Kidney epithelial cell (primary cell): ENCODE measurements at regions not wholly inside any gene's neighbourhood (a gene's known extent, or its start where the extent isn't known, plus 50 kb on each side); places are given as distances from the start of the nearest gene placed in this dataset.

Experiments
- DNase-seq: peaks from one replicate; pipeline ENCODE4 v3.0.0-alpha.2; 2010; ENCODE audit warnings: low read depth
- H3K27me3 ChIP-seq: 2 replicates; pipeline ENCODE4 v1.6.0; 2011; ENCODE audit warnings: low read length; ENCODE audit not compliant: control insufficient read depth, insufficient read depth
- H3K36me3 ChIP-seq: 2 replicates; pipeline ENCODE4 v1.5.1; 2011; ENCODE audit warnings: low read length; ENCODE audit not compliant: control insufficient read depth, insufficient read depth
- H3K4me3 ChIP-seq: 2 replicates; pipeline ENCODE4 v1.5.1; 2011; ENCODE audit warnings: low read depth, mild to moderate bottlenecking, control low read depth, low read length
- TF ChIP-seq, protein P1 (sequence below): IDR thresholded peaks from 2 replicates; pipeline ENCODE4 v1.5.1; 2011; ENCODE audit warnings: mild to moderate bottlenecking, moderate library complexity, low read length, control low read depth, inconsistent platforms; ENCODE audit not compliant: insufficient read depth, poor library complexity, severe bottlenecking

DNA sequence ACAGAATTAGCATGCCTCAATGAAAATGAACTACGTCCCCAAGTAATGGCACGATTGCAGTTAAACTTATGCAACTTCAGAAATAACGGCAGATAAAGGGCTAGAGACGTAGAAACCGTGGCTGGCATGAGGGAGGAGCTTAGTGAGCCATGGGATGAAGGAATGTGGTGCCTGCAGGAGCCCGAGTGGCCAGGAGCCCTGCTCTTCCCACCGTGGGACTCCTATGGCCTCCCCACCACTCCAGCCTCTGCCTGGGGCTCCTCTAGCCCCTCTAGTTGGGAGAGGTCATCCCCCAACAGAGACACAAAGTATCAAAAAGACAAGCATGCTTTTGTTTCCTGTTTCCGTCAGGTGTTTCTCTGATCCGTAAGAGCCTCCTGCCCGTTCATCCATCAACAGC, 75.1 kb upstream of the BHLHE23 start:
- Histone ChIP-seq H3K27me3 (peaks cover 20% of the 10 kb centered on the region), H3K36me3 (no peaks in the 10 kb centered on the region), H3K4me3 (no peak overlapping the region)
- no peak for DNase-seq
- TF ChIP-seq, protein P1, sequence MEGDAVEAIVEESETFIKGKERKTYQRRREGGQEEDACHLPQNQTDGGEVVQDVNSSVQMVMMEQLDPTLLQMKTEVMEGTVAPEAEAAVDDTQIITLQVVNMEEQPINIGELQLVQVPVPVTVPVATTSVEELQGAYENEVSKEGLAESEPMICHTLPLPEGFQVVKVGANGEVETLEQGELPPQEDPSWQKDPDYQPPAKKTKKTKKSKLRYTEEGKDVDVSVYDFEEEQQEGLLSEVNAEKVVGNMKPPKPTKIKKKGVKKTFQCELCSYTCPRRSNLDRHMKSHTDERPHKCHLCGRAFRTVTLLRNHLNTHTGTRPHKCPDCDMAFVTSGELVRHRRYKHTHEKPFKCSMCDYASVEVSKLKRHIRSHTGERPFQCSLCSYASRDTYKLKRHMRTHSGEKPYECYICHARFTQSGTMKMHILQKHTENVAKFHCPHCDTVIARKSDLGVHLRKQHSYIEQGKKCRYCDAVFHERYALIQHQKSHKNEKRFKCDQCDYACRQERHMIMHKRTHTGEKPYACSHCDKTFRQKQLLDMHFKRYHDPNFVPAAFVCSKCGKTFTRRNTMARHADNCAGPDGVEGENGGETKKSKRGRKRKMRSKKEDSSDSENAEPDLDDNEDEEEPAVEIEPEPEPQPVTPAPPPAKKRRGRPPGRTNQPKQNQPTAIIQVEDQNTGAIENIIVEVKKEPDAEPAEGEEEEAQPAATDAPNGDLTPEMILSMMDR: no peak

DNA sequence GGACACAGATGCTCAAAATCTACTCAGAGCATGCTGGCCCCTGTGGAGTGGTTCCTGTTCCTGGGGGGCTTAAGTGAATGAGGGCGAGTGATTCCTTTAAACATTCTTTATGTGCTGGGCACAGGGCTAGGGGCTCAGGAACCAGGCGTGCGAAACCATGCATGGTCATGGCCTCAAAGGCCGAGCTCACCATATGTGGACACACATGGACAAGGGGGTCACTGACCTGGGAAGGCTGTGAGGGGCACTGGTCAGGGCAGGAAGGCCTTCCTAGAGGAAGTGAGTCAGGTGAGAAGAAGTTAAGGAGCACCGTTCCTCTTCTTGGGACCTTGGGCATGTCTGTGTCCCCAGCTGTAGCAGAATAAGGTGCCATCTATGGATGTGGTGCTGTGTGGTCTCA, 74.6 kb upstream of the BHLHE23 start:
- Histone ChIP-seq H3K4me3 (no peak overlapping the region), H3K27me3 (peaks cover 17% of the 10 kb centered on the region), H3K36me3 (no peaks in the 10 kb centered on the region)
- TF ChIP-seq, protein P1: no peak
- no peak for DNase-seq

DNA sequence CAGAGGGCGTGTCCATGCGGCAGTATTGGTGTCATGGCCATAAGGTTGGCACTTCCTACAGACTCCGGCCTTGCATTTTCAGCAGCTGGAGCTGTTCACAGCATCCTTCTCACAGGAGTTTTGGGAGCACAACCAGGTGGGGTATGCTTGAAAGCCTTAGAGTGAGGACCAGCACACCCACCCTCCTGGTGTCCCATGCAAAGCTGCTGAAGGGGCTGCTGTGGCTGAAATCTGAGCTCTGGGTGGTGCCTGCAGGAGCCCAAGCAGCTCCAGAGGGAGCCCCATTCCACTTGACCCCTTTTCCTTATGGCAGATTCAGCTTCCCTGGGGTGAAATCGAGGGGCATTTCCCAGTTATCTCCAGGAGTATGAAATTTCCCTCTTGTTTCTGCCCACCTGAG, 74.0 kb upstream of the BHLHE23 start:
- no peak for DNase-seq
- H3K4me3 ChIP-seq: no peak overlapping the region
- peaks cover 17% of the 10 kb centered on the region for H3K27me3 ChIP-seq
- no peaks in the 10 kb centered on the region for H3K36me3 ChIP-seq
- TF ChIP-seq, protein P1: no peak

DNA sequence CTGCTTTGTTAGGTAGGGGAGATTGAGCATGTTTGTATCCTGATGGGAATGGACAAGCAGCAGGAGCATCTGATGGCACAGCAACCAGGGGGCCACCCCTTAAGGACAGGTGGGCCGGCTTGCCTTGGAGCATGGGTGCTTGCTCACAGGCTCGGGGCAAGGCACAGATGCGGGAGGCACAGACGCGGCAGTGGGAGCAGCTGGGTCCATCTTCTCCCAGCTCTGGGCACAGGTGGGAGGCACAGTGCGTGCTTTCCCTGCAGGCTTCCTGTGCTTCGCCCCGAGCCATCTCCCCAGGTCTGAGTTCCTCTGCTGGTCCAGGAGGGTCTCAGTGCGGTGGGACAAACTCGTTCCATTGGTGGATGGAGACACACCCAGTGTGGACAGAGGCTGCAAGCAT, 73.6 kb upstream of the BHLHE23 start:
- Histone ChIP-seq H3K27me3 (peaks cover 15% of the 10 kb centered on the region), H3K36me3 (no peaks in the 10 kb centered on the region), H3K4me3 (no peak overlapping the region)
- TF ChIP-seq, protein P1: no peak
- DNase-seq: no peak

DNA sequence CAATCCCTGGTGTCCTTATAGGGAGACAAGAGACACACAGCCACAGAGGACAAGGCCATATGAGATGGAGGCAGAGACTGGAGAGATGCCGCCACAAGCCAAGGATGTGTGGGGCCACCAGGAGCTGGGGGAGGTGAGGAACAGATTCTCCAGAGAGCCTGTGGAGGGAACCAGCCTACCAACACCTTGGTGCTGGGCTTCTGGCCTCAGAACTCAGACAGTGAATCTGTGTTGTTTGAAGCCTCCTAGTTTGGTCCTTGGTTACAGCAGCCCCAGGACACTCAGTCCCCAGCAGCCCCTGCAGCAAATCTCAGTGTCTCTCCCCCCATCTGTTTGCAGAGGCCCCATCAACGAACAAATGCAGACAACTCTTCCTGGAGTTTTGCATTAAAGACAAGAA, 73.2 kb upstream of the BHLHE23 start:
- H3K36me3 ChIP-seq: no peaks in the 10 kb centered on the region
- peaks cover 13% of the 10 kb centered on the region for H3K27me3 ChIP-seq
- TF ChIP-seq, protein P1: no peak
- H3K4me3 ChIP-seq: no peak overlapping the region
- DNase-seq: no peak

DNA sequence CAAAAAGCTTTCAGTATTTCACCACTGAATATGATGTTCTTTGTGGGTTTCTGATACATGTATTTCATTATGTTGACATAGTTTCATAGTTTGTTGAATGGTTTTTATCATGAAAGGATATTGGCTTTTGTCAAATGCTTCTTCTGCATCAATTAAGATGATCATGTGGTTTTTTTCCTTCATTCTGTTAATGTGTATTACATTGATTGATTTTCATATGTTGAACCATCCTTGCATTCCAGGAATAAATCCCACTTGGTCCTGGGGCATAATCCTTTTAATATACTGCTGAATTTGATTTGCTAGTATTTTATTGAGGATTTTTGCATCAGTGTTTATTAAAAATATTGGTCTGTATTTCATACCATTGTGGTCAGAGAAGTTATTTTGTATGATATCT, 70.9 kb upstream of the BHLHE23 start:
- TF ChIP-seq, protein P1: no peak
- no peak overlapping the region for H3K4me3 ChIP-seq
- H3K27me3 ChIP-seq: peaks cover 13% of the 10 kb centered on the region
- H3K36me3 ChIP-seq: no peaks in the 10 kb centered on the region
- DNase-seq: no peak
